K562 (cell line): ENCODE measurements at regions not wholly inside any gene's neighbourhood (a gene's known extent, or its start where the extent isn't known, plus 50 kb on each side); places are given as distances from the start of the nearest gene placed in this dataset.

ENCODE experiments used
- ATF2 ChIP-seq: sonication (generic); formaldehyde crosslinking; IDR thresholded peaks from 2 replicates; pipeline ENCODE4 v1.8.1; 2022; ENCODE audit warnings: missing genetic modification reagents
- BMI1 ChIP-seq: fragments of 150-350 bp; IDR thresholded peaks from 2 replicates; pipeline ENCODE4 v1.6.1; 2014; ENCODE audit warnings: low read length
- CHCHD3 ChIP-seq: fragments of 250-450 bp; sonication (Bioruptor Pico); IDR thresholded peaks from 2 replicates; pipeline ENCODE4 v2.1.2; 2022; ENCODE audit warnings: mild to moderate bottlenecking
- MAX ChIP-seq: sonication (generic); formaldehyde crosslinking; IDR thresholded peaks from 2 replicates; pipeline ENCODE4 v1.9.0; 2022; ENCODE audit warnings: mild to moderate bottlenecking, missing genetic modification reagents
- POLR2A ChIP-seq: fragments of 450-650 bp; conservative IDR thresholded peaks from 2 replicates; pipeline ENCODE4 v1.6.1; 2016
- PREB ChIP-seq: sonication (generic); formaldehyde crosslinking; IDR thresholded peaks from 2 replicates; pipeline ENCODE4 v1.8.1; 2023; ENCODE audit warnings: mild to moderate bottlenecking, missing genetic modification reagents
- RBBP5 ChIP-seq: fragments of 200-600 bp; sonication (generic); IDR thresholded peaks from 2 replicates; pipeline ENCODE4 v1.6.1; 2012; ENCODE audit warnings: borderline replicate concordance, mild to moderate bottlenecking, low read length, control low read depth, inconsistent platforms; ENCODE audit not compliant: insufficient read depth, poor library complexity, severe bottlenecking
- SREBF1 ChIP-seq: fragments of 150-350 bp; IDR thresholded peaks from 2 replicates; pipeline ENCODE4 v1.6.1; 2014; ENCODE audit warnings: antibody characterized with exemption, low read depth, low read length, borderline replicate concordance
- TEAD4 ChIP-seq, 2 experiments: sonication (generic) in 1 of 2; formaldehyde crosslinking in 1 of 2; IDR thresholded peaks; 2 replicates each; pipeline versions ENCODE4 v1.6.1 to v1.8.0; 2012 to 2022; ENCODE audit warnings: borderline replicate concordance in 1 of 2, inconsistent platforms in 1 of 2, low read length in 1 of 2, mild to moderate bottlenecking in 1 of 2, missing genetic modification reagents in 1 of 2
- TF ChIP-seq, protein P1 (sequence below), 3 experiments: IDR thresholded peaks in 2 of 3; conservative IDR thresholded peaks in 1 of 3; 2 replicates each; pipeline ENCODE4 v1.5.1; 2011 to 2012; ENCODE audit warnings: low read length in 3 of 3, mild to moderate bottlenecking in 3 of 3, control low read depth in 2 of 3, improper control_type of control experiment in 1 of 3, inconsistent platforms in 1 of 3, low read depth in 1 of 3, mixed read lengths in 1 of 3, moderate library complexity in 1 of 3; ENCODE audit not compliant: insufficient read depth in 2 of 3
- TF ChIP-seq, protein P2 (sequence below): fragments of 450-650 bp; formaldehyde crosslinking; IDR thresholded peaks from 2 replicates; pipeline ENCODE4 v1.4.0; 2022; ENCODE audit warnings: missing genetic modification characterization
- TF ChIP-seq, protein P3 (sequence below), 2 experiments: fragments of 450-650 bp in 1 of 2; sonication (generic) in 1 of 2; formaldehyde crosslinking in 1 of 2; IDR thresholded peaks in 1 of 2; conservative IDR thresholded peaks in 1 of 2; 2 replicates each; pipeline versions ENCODE4 v1.6.1 to v1.8.1; 2016 to 2023; ENCODE audit warnings: mild to moderate bottlenecking in 2 of 2, moderate library complexity in 2 of 2, inconsistent platforms in 1 of 2, missing genetic modification reagents in 1 of 2

DNA sequence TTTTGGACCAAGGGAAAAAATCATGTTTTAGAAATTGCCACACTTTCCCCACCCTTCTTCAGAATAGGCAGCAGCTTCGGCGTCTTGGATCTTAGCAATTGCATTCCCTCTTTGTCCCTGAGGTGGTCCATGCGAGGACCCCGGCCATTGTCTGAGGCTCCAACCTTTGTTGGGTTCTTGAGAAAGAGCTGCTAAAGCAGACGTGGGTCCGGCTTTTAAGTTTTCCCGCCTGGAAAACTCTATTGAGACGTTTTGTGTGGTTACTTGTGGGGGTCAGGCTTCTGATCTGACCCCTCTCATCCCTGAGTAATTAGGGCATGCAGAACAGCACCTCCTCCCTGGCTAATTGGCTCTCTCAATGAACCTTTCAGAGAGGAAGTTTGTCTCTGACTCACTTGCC, 509.6 kb upstream of the TNC start:
- TF ChIP-seq CHCHD3 (CRISPR knock-in tag) (no peak), MAX (CRISPR knock-in tag) (no peak), PREB (CRISPR knock-in tag) (no peak), POLR2A (no peak), SREBF1 (no peak), RBBP5 (no peak), ATF2 (CRISPR knock-in tag) (no peak), TEAD4 (IDR thresholded peaks at IDR 0.05; ENCODE audit: low read length) (no peak), TEAD4 (CRISPR knock-in tag; IDR thresholded peaks at IDR 0.05; ENCODE audit: borderline replicate concordance) (no peak), BMI1 (no peak)
- TF ChIP-seq, protein P1, sequence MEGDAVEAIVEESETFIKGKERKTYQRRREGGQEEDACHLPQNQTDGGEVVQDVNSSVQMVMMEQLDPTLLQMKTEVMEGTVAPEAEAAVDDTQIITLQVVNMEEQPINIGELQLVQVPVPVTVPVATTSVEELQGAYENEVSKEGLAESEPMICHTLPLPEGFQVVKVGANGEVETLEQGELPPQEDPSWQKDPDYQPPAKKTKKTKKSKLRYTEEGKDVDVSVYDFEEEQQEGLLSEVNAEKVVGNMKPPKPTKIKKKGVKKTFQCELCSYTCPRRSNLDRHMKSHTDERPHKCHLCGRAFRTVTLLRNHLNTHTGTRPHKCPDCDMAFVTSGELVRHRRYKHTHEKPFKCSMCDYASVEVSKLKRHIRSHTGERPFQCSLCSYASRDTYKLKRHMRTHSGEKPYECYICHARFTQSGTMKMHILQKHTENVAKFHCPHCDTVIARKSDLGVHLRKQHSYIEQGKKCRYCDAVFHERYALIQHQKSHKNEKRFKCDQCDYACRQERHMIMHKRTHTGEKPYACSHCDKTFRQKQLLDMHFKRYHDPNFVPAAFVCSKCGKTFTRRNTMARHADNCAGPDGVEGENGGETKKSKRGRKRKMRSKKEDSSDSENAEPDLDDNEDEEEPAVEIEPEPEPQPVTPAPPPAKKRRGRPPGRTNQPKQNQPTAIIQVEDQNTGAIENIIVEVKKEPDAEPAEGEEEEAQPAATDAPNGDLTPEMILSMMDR (IDR thresholded peaks at IDR 0.05 in 2 of 3, conservative IDR thresholded peaks at IDR 0.05 in 1 of 3; ENCODE audit: insufficient read depth in 2 of 3, low read depth in 1 of 3, low read length in 3 of 3): no peak
- TF ChIP-seq, protein P2, sequence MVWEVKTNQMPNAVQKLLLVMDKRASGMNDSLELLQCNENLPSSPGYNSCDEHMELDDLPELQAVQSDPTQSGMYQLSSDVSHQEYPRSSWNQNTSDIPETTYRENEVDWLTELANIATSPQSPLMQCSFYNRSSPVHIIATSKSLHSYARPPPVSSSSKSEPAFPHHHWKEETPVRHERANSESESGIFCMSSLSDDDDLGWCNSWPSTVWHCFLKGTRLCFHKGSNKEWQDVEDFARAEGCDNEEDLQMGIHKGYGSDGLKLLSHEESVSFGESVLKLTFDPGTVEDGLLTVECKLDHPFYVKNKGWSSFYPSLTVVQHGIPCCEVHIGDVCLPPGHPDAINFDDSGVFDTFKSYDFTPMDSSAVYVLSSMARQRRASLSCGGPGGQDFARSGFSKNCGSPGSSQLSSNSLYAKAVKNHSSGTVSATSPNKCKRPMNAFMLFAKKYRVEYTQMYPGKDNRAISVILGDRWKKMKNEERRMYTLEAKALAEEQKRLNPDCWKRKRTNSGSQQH (CRISPR knock-in tag): no peak
- TF ChIP-seq, protein P3, sequence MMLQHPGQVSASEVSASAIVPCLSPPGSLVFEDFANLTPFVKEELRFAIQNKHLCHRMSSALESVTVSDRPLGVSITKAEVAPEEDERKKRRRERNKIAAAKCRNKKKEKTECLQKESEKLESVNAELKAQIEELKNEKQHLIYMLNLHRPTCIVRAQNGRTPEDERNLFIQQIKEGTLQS (IDR thresholded peaks at IDR 0.05): no peak
- TF ChIP-seq, protein P3 (CRISPR knock-in tag; conservative IDR thresholded peaks at IDR 0.05): no peak
